Panc1 (cell line): ENCODE measurements at regions not wholly inside any gene's neighbourhood (a gene's known extent, or its start where the extent isn't known, plus 50 kb on each side); places are given as distances from the start of the nearest gene placed in this dataset.

ENCODE experiments used
- ATAC-seq: fragments of 200-7000 bp; cut with Tn5 transposase; 2 replicates; pipeline ENCODE4 v1.9.1; 2020; ENCODE audit warnings: mild to moderate bottlenecking, moderate library complexity
- BruUV-seq: library from RNA; stranded (reverse); fragments of 400-500 nt; replicated peaks from 2 replicates; lab custom pipeline; 2021; lab: Mats Ljungman, UMichigan
- CTCF ChIA-PET: fragments of 300-600 bp; sonication (Branson Sonifier 250); formaldehyde crosslinking; loops from one replicate; lab custom pipeline; 2022; ENCODE audit warnings: antibody characterized with exemption; lab: Charles Lee
- POLR2A ChIA-PET: fragments of 300-600 bp; sonication (Branson Sonifier 250); formaldehyde crosslinking; loops from one replicate; lab custom pipeline; 2022; ENCODE audit warnings: antibody characterized with exemption; lab: Charles Lee
- DNase-seq: peaks from one replicate; pipeline ENCODE4 v3.0.0-alpha.2; 2010; ENCODE audit warnings: low read depth, low spot score
- H3K27ac ChIP-seq: 2 replicates; pipeline ENCODE4 v1.5.1; 2011; ENCODE audit warnings: mild to moderate bottlenecking, low read length, inconsistent platforms
- H3K27me3 ChIP-seq: fragments of 200-500 bp; sonication (Bioruptor generic); 2 replicates; pipeline ENCODE4 v1.6.0; 2014; ENCODE audit warnings: low read length, inconsistent platforms; ENCODE audit not compliant: control insufficient read depth, insufficient read depth
- H3K36me3 ChIP-seq: fragments of 200-500 bp; sonication (Bioruptor generic); 2 replicates; pipeline ENCODE4 v1.5.1; 2014; ENCODE audit warnings: inconsistent platforms, mild to moderate bottlenecking, low read length, moderate library complexity; ENCODE audit not compliant: control insufficient read depth, insufficient read depth
- H3K4me1 ChIP-seq: 2 replicates; pipeline ENCODE4 v1.5.1; 2011; ENCODE audit warnings: inconsistent platforms, mild to moderate bottlenecking, low read length, moderate library complexity; ENCODE audit not compliant: control insufficient read depth, insufficient read depth
- H3K4me3 ChIP-seq, 2 experiments: 2 replicates each; pipeline ENCODE4 v1.5.1; 2011 to 2012; ENCODE audit warnings: low read depth in 2 of 2, low read length in 2 of 2, mild to moderate bottlenecking in 2 of 2, inconsistent platforms in 1 of 2, moderate library complexity in 1 of 2
- H3K9me3 ChIP-seq: fragments of 200-500 bp; sonication (Bioruptor generic); 2 replicates; pipeline ENCODE4 v1.5.1; 2014; ENCODE audit warnings: low read depth, mild to moderate bottlenecking, inconsistent platforms, low read length, moderate library complexity; ENCODE audit not compliant: control insufficient read depth, insufficient read depth
- POLR2AphosphoS5 ChIP-seq: IDR thresholded peaks from 2 replicates; pipeline ENCODE4 v1.6.1; 2012; ENCODE audit warnings: mild to moderate bottlenecking, low read depth, low read length, moderate library complexity
- REST ChIP-seq, 2 experiments: IDR thresholded peaks; 2 replicates each; pipeline ENCODE4 v1.6.1; 2011 to 2012; ENCODE audit warnings: low read depth in 2 of 2, control low read depth in 1 of 2, low read length in 1 of 2, mild to moderate bottlenecking in 1 of 2, moderate library complexity in 1 of 2; ENCODE audit not compliant: insufficient read depth in 1 of 2
- SIN3A ChIP-seq: IDR thresholded peaks from 2 replicates; pipeline ENCODE4 v1.6.1; 2012; ENCODE audit warnings: low read depth, mild to moderate bottlenecking, low read length, moderate library complexity, borderline replicate concordance; ENCODE audit not compliant: insufficient read depth
- TCF7L2 ChIP-seq: IDR thresholded peaks from 2 replicates; pipeline ENCODE4 v1.6.1; 2011; ENCODE audit warnings: mild to moderate bottlenecking, low read depth, low read length, inconsistent platforms
- in situ Hi-C: cut with HindIII; loops from 2 replicates; pipeline ENCODE4 v1.10.0; 2016; ENCODE audit warnings: low sequenced_read_pairs, low pct_unique_long_range_greater_than_20kb
- intact Hi-C: fragments of 100-400 bp; cut with micrococcal nuclease; formaldehyde crosslinking; loops from one replicate; pipeline ENCODE4 v1.10.0; 2022; ENCODE audit not compliant: unreplicated experiment
- TF ChIP-seq, protein P1 (sequence below): fragments of 450-650 bp; IDR thresholded peaks from 2 replicates; pipeline ENCODE4 v1.5.1; 2017; ENCODE audit warnings: mild to moderate bottlenecking

DNA sequence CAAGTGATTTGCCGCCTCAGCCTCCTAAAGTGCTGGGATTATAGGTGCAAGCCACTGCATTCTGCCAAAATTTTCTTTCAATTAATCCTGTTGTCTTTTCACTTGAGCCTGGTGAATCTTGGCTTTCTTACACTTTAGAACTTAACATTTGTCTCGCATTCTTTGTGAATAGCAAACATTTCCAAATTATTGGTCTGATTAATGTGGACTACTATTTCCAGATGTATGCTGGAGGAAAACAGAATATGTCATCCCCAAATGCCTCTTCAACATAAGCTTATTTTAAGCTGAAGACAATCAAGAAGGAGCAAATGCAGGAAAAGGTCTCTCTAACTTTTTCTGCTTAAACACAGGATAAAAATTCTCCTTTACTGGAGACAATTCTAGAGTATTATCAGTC lies 233.4 kb downstream of the PPP4R3C start:
- TF ChIP-seq REST (IDR thresholded peaks at IDR 0.05; ENCODE audit: insufficient read depth in 1 of 2, low read depth in 2 of 2, low read length in 1 of 2): no peak
- no peak for TF ChIP-seq SIN3A
- TF ChIP-seq, protein P1, sequence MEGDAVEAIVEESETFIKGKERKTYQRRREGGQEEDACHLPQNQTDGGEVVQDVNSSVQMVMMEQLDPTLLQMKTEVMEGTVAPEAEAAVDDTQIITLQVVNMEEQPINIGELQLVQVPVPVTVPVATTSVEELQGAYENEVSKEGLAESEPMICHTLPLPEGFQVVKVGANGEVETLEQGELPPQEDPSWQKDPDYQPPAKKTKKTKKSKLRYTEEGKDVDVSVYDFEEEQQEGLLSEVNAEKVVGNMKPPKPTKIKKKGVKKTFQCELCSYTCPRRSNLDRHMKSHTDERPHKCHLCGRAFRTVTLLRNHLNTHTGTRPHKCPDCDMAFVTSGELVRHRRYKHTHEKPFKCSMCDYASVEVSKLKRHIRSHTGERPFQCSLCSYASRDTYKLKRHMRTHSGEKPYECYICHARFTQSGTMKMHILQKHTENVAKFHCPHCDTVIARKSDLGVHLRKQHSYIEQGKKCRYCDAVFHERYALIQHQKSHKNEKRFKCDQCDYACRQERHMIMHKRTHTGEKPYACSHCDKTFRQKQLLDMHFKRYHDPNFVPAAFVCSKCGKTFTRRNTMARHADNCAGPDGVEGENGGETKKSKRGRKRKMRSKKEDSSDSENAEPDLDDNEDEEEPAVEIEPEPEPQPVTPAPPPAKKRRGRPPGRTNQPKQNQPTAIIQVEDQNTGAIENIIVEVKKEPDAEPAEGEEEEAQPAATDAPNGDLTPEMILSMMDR: no peak
- no peak for TF ChIP-seq POLR2AphosphoS5
- no peak for TF ChIP-seq TCF7L2
- ATAC-seq: no peak
- ChIA-PET CTCF (no interaction called here), POLR2A (no interaction called here)
- no TSS peak for BruUV-seq
- no peaks in the 10 kb centered on the region for H3K36me3 ChIP-seq
- no peaks in the 10 kb centered on the region for H3K9me3 ChIP-seq
- in situ Hi-C loops (no loop called here), intact Hi-C loops (no loop called here)
- no peaks in the 10 kb centered on the region for H3K4me1 ChIP-seq
- DNase-seq: no peak
- no peak overlapping the region for H3K4me3 ChIP-seq
- no peaks in the 10 kb centered on the region for H3K27me3 ChIP-seq
- H3K27ac ChIP-seq: no peak overlapping the region

- H3K9me3 ChIP-seq: no peaks in the 10 kb centered on the region
- intact Hi-C loops: no loop called here
- H3K4me3 ChIP-seq: no peak overlapping the region
- ChIA-PET POLR2A (no interaction called here), CTCF (no interaction called here)
- no TSS peak for BruUV-seq
- no peaks in the 10 kb centered on the region for H3K36me3 ChIP-seq
- no peak for DNase-seq
- no peak overlapping the region for H3K27ac ChIP-seq
- in situ Hi-C loops: no loop called here
- no peak for TF ChIP-seq POLR2AphosphoS5
- TF ChIP-seq SIN3A: no peak
- TF ChIP-seq, protein P1: no peak
- TF ChIP-seq REST (IDR thresholded peaks at IDR 0.05; ENCODE audit: insufficient read depth in 1 of 2, low read depth in 2 of 2, low read length in 1 of 2): no peak
- no peak for TF ChIP-seq TCF7L2
- no peaks in the 10 kb centered on the region for H3K27me3 ChIP-seq
- no peaks in the 10 kb centered on the region for H3K4me1 ChIP-seq
- no peak for ATAC-seq
These were observed 240.5 kb downstream of the PPP4R3C start for GRCh38 chrX:27222661-27223060.
